Calu3 (cell line): ENCODE measurements at regions not wholly inside any gene's neighbourhood (a gene's known extent, or its start where the extent isn't known, plus 50 kb on each side); places are given as distances from the start of the nearest gene placed in this dataset.

Experiments used
- BruUV-seq: library from RNA; stranded (reverse); fragments of 400-500 nt; replicated peaks from 2 replicates; lab custom pipeline; 2021; lab: Mats Ljungman, UMichigan
- CTCF ChIA-PET: fragments of 300-600 bp; sonication (Branson Sonifier 250); formaldehyde crosslinking; loops from one replicate; lab custom pipeline; 2022; ENCODE audit warnings: antibody characterized with exemption; lab: Charles Lee
- DNase-seq: peaks from one replicate; pipeline ENCODE4 v3.0.0; 2022
- H3K27ac Mint-ChIP-seq: one replicate; pipeline ENCODE4 v1.8.0; 2022; ENCODE audit warnings: mixed read lengths; ENCODE audit not compliant: unreplicated experiment
- H3K27me3 Mint-ChIP-seq: one replicate; pipeline ENCODE4 v1.8.0; 2022; ENCODE audit warnings: mixed read lengths; ENCODE audit not compliant: unreplicated experiment
- H3K36me3 Mint-ChIP-seq: one replicate; pipeline ENCODE4 v1.8.0; 2022; ENCODE audit warnings: mild to moderate bottlenecking, moderate library complexity, mixed read lengths; ENCODE audit not compliant: insufficient read depth, unreplicated experiment
- H3K4me1 Mint-ChIP-seq: one replicate; pipeline ENCODE4 v1.8.0; 2022; ENCODE audit warnings: mild to moderate bottlenecking, low read depth, mixed read lengths; ENCODE audit not compliant: unreplicated experiment
- H3K4me3 Mint-ChIP-seq: one replicate; pipeline ENCODE4 v1.8.0; 2022; ENCODE audit warnings: mild to moderate bottlenecking, low read depth, moderate library complexity, mixed read lengths; ENCODE audit not compliant: unreplicated experiment
- H3K9me3 Mint-ChIP-seq: one replicate; pipeline ENCODE4 v1.8.0; 2022; ENCODE audit warnings: low read depth, mixed read lengths; ENCODE audit not compliant: unreplicated experiment
- CTCF ChIP-seq: fragments of 200-600 bp; IDR thresholded peaks from one replicate; pipeline ENCODE4 v1.8.0; 2022; ENCODE audit warnings: antibody characterized with exemption; ENCODE audit not compliant: unreplicated experiment
- intact Hi-C: fragments of 100-400 bp; cut with micrococcal nuclease; formaldehyde crosslinking; loops from one replicate; pipeline ENCODE4 v1.10.0; 2022; ENCODE audit not compliant: unreplicated experiment

GRCh38 chr21:18144339-18144738 lies 100.3 kb upstream of the CHODL start:
- Mint-ChIP-seq H3K9me3 (peaks cover 6% of the 10 kb centered on the region), H3K27me3 (no peaks in the 10 kb centered on the region), H3K36me3 (no peaks in the 10 kb centered on the region), H3K4me1 (no peaks in the 10 kb centered on the region), H3K4me3 (no peak overlapping the region), H3K27ac (no peak overlapping the region)
- BruUV-seq = no TSS peak
- TF ChIP-seq CTCF = no peak
- CTCF ChIA-PET = no interaction called here
- no peak for DNase-seq
- intact Hi-C loops = no loop called here

- peaks cover 8% of the 10 kb centered on the region for H3K9me3 Mint-ChIP-seq
- H3K4me3 Mint-ChIP-seq = no peak overlapping the region
- BruUV-seq = no TSS peak
- H3K27me3 Mint-ChIP-seq = no peaks in the 10 kb centered on the region
- H3K4me1 Mint-ChIP-seq = no peaks in the 10 kb centered on the region
- no peak for TF ChIP-seq CTCF
- DNase-seq = no peak
- intact Hi-C loops = no loop called here
- CTCF ChIA-PET = interaction anchor here (0.5 kb wide), 1 partner anchor 1956 kb away, joined by 4 read pairs; no protein-coding TSS in a partner anchor
- H3K36me3 Mint-ChIP-seq = no peaks in the 10 kb centered on the region
- H3K27ac Mint-ChIP-seq = no peak overlapping the region
These were observed 102.0 kb upstream of the CHODL start for GRCh38 chr21:18142655-18143054.

GRCh38 chr21:18138507-18138906 lies 106.1 kb upstream of the CHODL start:
- no TSS peak for BruUV-seq
- intact Hi-C loops = no loop called here
- H3K27ac Mint-ChIP-seq = no peak overlapping the region

DNA sequence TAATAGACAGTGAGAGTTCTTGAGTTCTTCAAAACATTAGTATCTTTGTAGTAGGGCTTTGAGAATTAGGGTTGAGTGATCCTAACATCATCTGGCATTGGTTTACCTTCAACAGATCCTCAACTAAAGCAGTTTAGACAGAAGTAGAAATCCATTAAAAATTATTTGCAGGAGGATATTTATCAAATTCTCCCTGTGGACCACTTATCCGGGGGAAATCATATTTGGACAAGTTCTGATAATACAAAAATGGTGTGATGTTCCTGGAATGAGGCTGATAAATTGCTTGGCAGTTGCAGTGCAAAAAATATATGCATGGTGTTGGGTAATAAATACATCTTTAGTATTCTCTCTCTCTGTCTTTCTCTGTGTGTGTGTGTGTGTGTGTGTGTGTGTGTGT lies 115.1 kb upstream of the CHODL start:
- H3K27ac Mint-ChIP-seq = no peak overlapping the region
- no peak for TF ChIP-seq CTCF
- intact Hi-C loops = no loop called here
- H3K9me3 Mint-ChIP-seq = peaks cover 2% of the 10 kb centered on the region
- CTCF ChIA-PET = no interaction called here
- no peak for DNase-seq
- no peak overlapping the region for H3K4me3 Mint-ChIP-seq
- H3K27me3 Mint-ChIP-seq = no peaks in the 10 kb centered on the region
- H3K36me3 Mint-ChIP-seq = no peaks in the 10 kb centered on the region
- BruUV-seq = no TSS peak
- no peaks in the 10 kb centered on the region for H3K4me1 Mint-ChIP-seq

More at GRCh38 chr21:18138507-18138906, 106.1 kb upstream of the CHODL start:
- Mint-ChIP-seq H3K36me3 (no peaks in the 10 kb centered on the region), H3K9me3 (peaks cover 10% of the 10 kb centered on the region), H3K27me3 (no peaks in the 10 kb centered on the region), H3K4me1 (no peaks in the 10 kb centered on the region), H3K4me3 (no peak overlapping the region)
- no peak for DNase-seq
- CTCF ChIA-PET = no interaction called here
- no peak for TF ChIP-seq CTCF
